ENCODE measurements at regions not wholly inside any gene's neighbourhood (a gene's known extent, or its start where the extent isn't known, plus 50 kb on each side); places are given as distances from the start of the nearest gene placed in this dataset.

DNA sequence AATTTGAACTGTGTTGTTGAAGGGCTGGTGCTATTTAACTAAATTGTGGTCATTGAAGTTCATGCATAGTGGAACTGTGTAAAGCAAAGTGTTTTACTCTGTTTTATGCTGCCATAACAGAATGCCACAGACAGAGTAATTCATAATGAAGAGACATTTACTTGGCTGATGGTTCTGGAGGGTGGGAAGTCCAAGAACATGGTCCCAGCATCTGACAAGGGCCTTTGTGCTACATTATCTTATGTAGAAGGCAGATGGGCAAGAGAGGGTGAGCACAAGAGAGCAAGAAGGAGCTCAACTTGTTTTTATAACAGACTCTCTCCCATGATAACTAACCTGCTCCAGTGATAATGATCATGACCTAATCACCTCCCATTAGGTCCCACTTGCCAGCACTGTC is 101.9 kb upstream of the NR3C1 start:
- no peak for DNase-seq (ENCODE audit: low read depth, low spot score)
- H3K36me3 ChIP-seq (ENCODE audit: insufficient read depth, low read length), result no peaks in the 10 kb centered on the region
- H3K9ac ChIP-seq (ENCODE audit: insufficient read length), result no peak overlapping the region
- H3K9me3 ChIP-seq (ENCODE audit: low read depth, low read length), result no peaks in the 10 kb centered on the region
- no peak overlapping the region for H3K4me3 ChIP-seq
- no peak overlapping the region for H3K27ac ChIP-seq
- TF ChIP-seq FOXP2 (optimal IDR thresholded peaks at IDR 0.05; ENCODE audit: control extremely low read depth, extremely low read length, insufficient read depth), result no peak
- no peak for TF ChIP-seq EZH2 (IDR thresholded peaks at IDR 0.05)
- TF ChIP-seq POLR2AphosphoS5 (IDR thresholded peaks at IDR 0.05; ENCODE audit: borderline replicate concordance, low read depth, low read length), result no peak

DNA sequence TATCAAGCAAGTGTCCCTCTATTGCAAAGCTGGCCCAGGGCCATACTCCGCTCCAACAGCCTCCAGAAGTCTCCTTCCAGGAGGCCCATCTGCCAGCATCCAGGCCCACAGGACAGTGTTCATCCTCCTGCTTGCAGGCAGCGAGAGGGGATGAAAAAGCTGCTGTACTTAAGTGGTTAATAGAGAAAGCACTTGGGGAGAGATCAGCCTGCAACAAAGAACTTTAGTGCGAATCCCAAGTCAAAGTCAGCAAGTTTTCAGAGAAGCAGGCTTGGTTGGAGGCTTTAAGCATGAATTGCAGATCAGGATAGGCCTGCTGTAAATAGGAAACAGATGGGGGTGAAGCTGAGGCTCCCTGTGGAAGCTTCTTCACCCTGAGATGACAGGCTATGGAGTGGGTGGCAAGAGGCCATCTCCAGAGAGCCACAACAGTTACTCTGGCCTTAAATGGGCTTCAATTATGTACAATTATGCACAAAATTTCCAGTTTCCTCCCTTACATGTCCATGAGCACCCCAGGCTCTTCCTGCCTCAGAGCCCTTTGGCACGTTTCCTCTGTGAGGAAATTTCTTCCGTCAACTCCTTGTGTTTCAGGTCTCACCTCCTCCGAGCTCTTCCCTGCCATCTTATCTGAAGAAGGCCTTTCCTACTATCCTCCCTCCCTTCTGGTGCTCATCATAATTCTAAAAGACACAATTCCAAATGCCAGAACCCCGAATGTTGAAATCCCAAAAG is 98.0 kb upstream of the NR3C1 start:
- H3K9ac ChIP-seq (ENCODE audit: insufficient read length), result peak overlapping the region; percentile 18
- no peaks in the 10 kb centered on the region for H3K9me3 ChIP-seq (ENCODE audit: low read depth, low read length)
- no peaks in the 10 kb centered on the region for H3K36me3 ChIP-seq (ENCODE audit: insufficient read depth, low read length)
- TF ChIP-seq FOXP2 (optimal IDR thresholded peaks at IDR 0.05; ENCODE audit: control extremely low read depth, extremely low read length, insufficient read depth), result no peak
- peak; percentile 51; the same call in 1 of the 2 replicates for TF ChIP-seq POLR2AphosphoS5 (IDR thresholded peaks at IDR 0.05; ENCODE audit: borderline replicate concordance, low read depth, low read length)
- DNase-seq (ENCODE audit: low read depth, low spot score), result peak; percentile 86
- H3K4me3 ChIP-seq, result peak overlapping the region; percentile 40
- peak overlapping the region; percentile 83 for H3K27ac ChIP-seq

DNA sequence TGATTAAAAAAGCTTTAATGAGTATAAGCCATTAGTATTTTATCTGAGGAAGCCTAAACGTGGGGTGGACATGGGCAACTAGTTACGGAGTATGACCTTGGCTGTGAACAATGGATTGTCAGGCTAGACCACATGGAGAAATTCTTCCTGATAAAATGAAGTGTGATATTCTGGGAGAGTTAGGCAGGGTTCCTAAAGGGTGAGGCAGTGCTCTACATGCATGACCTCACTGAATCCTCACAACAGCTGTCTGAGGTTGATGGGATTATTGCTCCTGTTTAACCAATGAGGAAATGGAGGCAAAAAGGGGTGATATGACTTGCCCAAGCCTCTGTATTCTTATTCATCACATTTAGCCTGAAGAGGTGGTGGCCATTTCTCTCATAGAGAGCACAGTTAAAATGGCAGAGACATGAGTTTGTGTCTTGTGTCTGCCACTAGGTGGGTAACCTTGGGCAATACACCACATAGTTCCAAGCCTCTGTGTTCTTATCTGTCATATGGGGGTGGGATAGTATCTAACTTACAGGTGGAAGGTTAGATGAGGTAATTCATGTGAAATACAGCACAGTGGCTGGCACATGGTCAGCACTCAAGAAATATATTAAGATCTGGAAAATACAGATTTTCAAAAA is 96.1 kb upstream of the NR3C1 start:
- Histone ChIP-seq H3K27ac (no peak overlapping the region), H3K9ac (ENCODE audit: insufficient read length) (no peak overlapping the region), H3K36me3 (ENCODE audit: insufficient read depth, low read length) (no peaks in the 10 kb centered on the region), H3K9me3 (ENCODE audit: low read depth, low read length) (no peaks in the 10 kb centered on the region), H3K4me3 (no peak overlapping the region)
- no peak for TF ChIP-seq EZH2 (IDR thresholded peaks at IDR 0.05)
- no peak for TF ChIP-seq FOXP2 (optimal IDR thresholded peaks at IDR 0.05; ENCODE audit: control extremely low read depth, extremely low read length, insufficient read depth)
- TF ChIP-seq POLR2AphosphoS5 (IDR thresholded peaks at IDR 0.05; ENCODE audit: borderline replicate concordance, low read depth, low read length), result no peak
- DNase-seq (ENCODE audit: low read depth, low spot score), result no peak

DNA sequence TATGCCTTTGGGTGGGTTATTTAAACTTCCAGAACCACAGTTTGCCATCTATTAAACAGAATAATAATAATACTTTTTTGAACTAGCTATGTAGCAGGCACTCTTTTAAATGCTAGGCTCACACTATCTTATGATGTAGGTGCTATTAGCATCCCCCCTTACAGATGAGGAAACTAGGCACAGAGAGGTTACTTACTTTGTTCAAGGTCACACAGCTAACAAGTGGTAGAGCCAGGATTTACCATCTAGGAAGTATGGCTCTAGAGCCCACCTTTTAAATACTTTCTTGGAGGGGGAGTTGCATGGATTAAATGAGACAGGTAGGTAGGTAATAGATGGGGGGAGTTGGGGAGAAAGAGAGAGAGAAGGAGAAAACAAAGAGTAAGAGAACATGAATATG is 95.3 kb upstream of the NR3C1 start:
- no peaks in the 10 kb centered on the region for H3K36me3 ChIP-seq (ENCODE audit: insufficient read depth, low read length)
- TF ChIP-seq FOXP2 (optimal IDR thresholded peaks at IDR 0.05; ENCODE audit: control extremely low read depth, extremely low read length, insufficient read depth) (no peak), EZH2 (IDR thresholded peaks at IDR 0.05) (no peak), POLR2AphosphoS5 (IDR thresholded peaks at IDR 0.05; ENCODE audit: borderline replicate concordance, low read depth, low read length) (no peak)
- H3K9me3 ChIP-seq (ENCODE audit: low read depth, low read length), result no peaks in the 10 kb centered on the region
- H3K9ac ChIP-seq (ENCODE audit: insufficient read length), result no peak overlapping the region
- no peak overlapping the region for H3K4me3 ChIP-seq
- DNase-seq (ENCODE audit: low read depth, low spot score), result no peak
- no peak overlapping the region for H3K27ac ChIP-seq

DNA sequence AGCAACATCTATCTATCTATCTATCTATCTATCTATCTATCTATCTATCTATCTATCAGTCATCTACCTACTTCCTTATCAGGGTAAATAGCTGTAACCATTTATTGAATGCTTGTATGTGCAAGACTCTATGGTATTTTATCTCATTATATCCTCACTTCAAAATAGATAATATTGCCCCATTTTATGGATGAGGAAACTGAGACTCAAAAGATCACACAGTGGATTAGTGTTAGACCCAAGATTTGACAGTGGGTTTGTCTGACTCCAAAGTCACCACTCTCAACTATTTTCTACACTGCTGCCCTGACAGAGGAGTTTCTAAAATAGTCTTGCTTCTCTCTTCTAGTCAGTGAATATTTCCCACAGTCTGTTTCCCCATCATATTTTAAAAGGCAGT is 94.3 kb upstream of the NR3C1 start:
- no peak for DNase-seq (ENCODE audit: low read depth, low spot score)
- Histone ChIP-seq H3K36me3 (ENCODE audit: insufficient read depth, low read length) (no peaks in the 10 kb centered on the region), H3K9ac (ENCODE audit: insufficient read length) (no peak overlapping the region), H3K9me3 (ENCODE audit: low read depth, low read length) (no peaks in the 10 kb centered on the region), H3K4me3 (no peak overlapping the region), H3K27ac (no peak overlapping the region)
- TF ChIP-seq EZH2 (IDR thresholded peaks at IDR 0.05) (no peak), FOXP2 (optimal IDR thresholded peaks at IDR 0.05; ENCODE audit: control extremely low read depth, extremely low read length, insufficient read depth) (no peak), POLR2AphosphoS5 (IDR thresholded peaks at IDR 0.05; ENCODE audit: borderline replicate concordance, low read depth, low read length) (no peak)

DNA sequence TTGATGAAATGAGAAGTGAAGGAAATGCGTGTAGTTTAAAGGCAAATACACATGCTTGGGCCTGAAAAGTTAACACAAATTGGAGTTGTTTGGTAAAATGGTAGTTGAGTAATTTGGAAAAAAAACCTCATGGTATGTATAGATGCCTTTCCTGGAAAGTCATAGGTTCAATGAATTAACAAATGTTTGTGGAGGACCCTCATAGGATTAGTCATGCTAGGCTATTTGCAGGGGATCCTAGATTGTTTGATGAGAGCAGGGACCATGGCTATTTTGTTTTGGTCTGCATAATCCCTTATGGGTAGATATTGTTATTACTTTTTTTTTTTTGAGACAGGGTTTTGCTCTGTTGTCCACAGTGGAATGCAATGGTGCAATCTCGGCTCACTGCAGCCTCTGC is 93.5 kb upstream of the NR3C1 start:
- Histone ChIP-seq H3K9me3 (ENCODE audit: low read depth, low read length) (no peaks in the 10 kb centered on the region), H3K4me3 (no peak overlapping the region), H3K27ac (peak overlapping the region; percentile 94), H3K9ac (ENCODE audit: insufficient read length) (no peak overlapping the region), H3K36me3 (ENCODE audit: insufficient read depth, low read length) (no peaks in the 10 kb centered on the region)
- no peak for TF ChIP-seq FOXP2 (optimal IDR thresholded peaks at IDR 0.05; ENCODE audit: control extremely low read depth, extremely low read length, insufficient read depth)
- TF ChIP-seq POLR2AphosphoS5 (IDR thresholded peaks at IDR 0.05; ENCODE audit: borderline replicate concordance, low read depth, low read length), result no peak
- TF ChIP-seq EZH2 (IDR thresholded peaks at IDR 0.05), result no peak
- DNase-seq (ENCODE audit: low read depth, low spot score), result no peak

DNA sequence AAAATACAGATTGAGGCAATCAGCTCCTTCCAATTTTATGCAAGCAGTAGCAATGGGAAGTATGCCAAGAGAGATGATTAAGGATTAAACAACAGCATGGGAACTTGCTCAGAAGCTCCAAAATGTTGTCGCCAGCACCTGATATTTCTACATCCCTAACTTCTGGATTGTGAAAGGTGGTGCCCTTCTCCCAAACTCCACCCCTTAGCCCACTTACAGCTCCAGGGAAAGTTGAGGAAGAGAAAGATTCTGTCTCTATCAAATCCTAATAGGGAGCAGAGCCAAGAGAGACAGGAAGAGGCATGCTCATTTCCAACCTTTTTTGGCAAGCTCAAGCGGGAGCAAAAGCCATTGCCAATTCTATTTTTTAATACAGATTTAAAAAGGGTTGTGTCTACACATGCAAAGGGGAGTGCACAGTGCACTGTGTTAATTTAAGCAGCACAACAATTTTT is 92.4 kb upstream of the NR3C1 start:
- no peaks in the 10 kb centered on the region for H3K36me3 ChIP-seq (ENCODE audit: insufficient read depth, low read length)
- H3K9ac ChIP-seq (ENCODE audit: insufficient read length), result no peak overlapping the region
- TF ChIP-seq EZH2 (IDR thresholded peaks at IDR 0.05) (no peak), FOXP2 (optimal IDR thresholded peaks at IDR 0.05; ENCODE audit: control extremely low read depth, extremely low read length, insufficient read depth) (peak; percentile 55)
- DNase-seq (ENCODE audit: low read depth, low spot score), result peak; percentile 83
- H3K4me3 ChIP-seq, result peak overlapping the region; percentile 71
- H3K9me3 ChIP-seq (ENCODE audit: low read depth, low read length), result no peaks in the 10 kb centered on the region
- H3K27ac ChIP-seq, result peak overlapping the region; percentile 94

DNA sequence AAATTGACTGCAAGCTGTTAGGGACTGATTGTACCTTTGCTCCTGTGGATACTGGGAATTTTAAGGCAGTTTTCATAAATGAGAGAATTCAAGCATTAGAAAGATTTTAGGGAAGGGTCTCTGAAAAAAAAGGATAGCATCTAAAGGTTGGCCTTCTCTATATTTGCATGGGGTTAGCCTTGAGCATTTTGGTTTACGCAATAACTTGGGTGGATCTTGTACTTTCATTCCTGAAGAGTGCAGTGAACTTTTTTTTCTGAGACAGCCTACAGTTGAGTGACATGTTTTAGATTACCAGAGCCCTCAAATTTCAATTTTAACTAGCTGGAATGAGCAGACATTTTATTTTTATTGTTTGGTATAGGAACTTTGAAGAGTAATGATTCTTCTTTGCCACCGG is 91.6 kb upstream of the NR3C1 start:
- peak overlapping the region; percentile 71 for H3K4me3 ChIP-seq
- no peak overlapping the region for H3K9ac ChIP-seq (ENCODE audit: insufficient read length)
- peak; percentile 45 for DNase-seq (ENCODE audit: low read depth, low spot score)
- peak overlapping the region; percentile 94 for H3K27ac ChIP-seq
- TF ChIP-seq FOXP2 (optimal IDR thresholded peaks at IDR 0.05; ENCODE audit: control extremely low read depth, extremely low read length, insufficient read depth), result no peak
- TF ChIP-seq POLR2AphosphoS5 (IDR thresholded peaks at IDR 0.05; ENCODE audit: borderline replicate concordance, low read depth, low read length), result no peak
- TF ChIP-seq EZH2 (IDR thresholded peaks at IDR 0.05), result no peak
- H3K36me3 ChIP-seq (ENCODE audit: insufficient read depth, low read length), result no peaks in the 10 kb centered on the region
- H3K9me3 ChIP-seq (ENCODE audit: low read depth, low read length), result no peaks in the 10 kb centered on the region

Data from SK-N-MC (cell line).